Body of pancreas (tissue), 4 donors: ENCODE measurements at regions not wholly inside any gene's neighbourhood (a gene's known extent, or its start where the extent isn't known, plus 50 kb on each side); places are given as distances from the start of the nearest gene placed in this dataset.

Experiments used
- ATAC-seq: fragments of 150-250 bp; one replicate; pipeline ENCODE4 v1.9.1; 2016
- DNase-seq, 4 donors: peaks; one replicate each; pipeline ENCODE4 v3.0.0-alpha.2; 2019
- H3K27ac ChIP-seq, 4 donors: fragments of 200-600 bp; sonication (generic); 1 replicate in 3 of 4; 2 replicates in 1 of 4; pipeline versions ENCODE4 v1.5.1 to v1.6.1; 2016 to 2019; ENCODE audit warnings: mild to moderate bottlenecking in 1 of 4, mixed read lengths in 1 of 4, moderate library complexity in 1 of 4
- H3K27me3 ChIP-seq, 2 donors: fragments of 200-600 bp; sonication (generic); one replicate each; pipeline ENCODE4 v1.6.0; 2016; ENCODE audit warnings: mild to moderate bottlenecking in 1 of 2
- H3K36me3 ChIP-seq, 2 donors: fragments of 200-600 bp; sonication (generic); replicated peaks in 1 of 2; 2 replicates each; pipeline ENCODE4 v1.5.1; 2016; ENCODE audit warnings: low read depth in 2 of 2; ENCODE audit not compliant: insufficient read depth in 1 of 2
- H3K4me1 ChIP-seq: fragments of 200-600 bp; sonication (generic); one replicate; pipeline ENCODE4 v1.6.0; 2016
- H3K4me3 ChIP-seq, 2 donors: fragments of 200-600 bp; sonication (generic); 1 replicate in 1 of 2; 2 replicates in 1 of 2; pipeline ENCODE4 v1.5.1; 2016 to 2019
- H3K9me3 ChIP-seq, 3 donors: fragments of 200-600 bp; sonication (generic); 1 replicate in 2 of 3; 2 replicates in 1 of 3; pipeline ENCODE4 v1.5.1; 2016
- POLR2A ChIP-seq, 3 donors: fragments of 450-650 bp; IDR thresholded peaks; one replicate each; pipeline ENCODE4 v1.6.1; 2016; ENCODE audit warnings: antibody characterized with exemption in 3 of 3, mild to moderate bottlenecking in 2 of 3
- WGBS, 2 donors: methylation state at CpG; one replicate each; pipeline ENCODE4 v1.1.5; 2017; 5-methylcytosine and 5-hydroxymethylcytosine counted together
- intact Hi-C: fragments of 100-400 bp; cut with DNase I; formaldehyde crosslinking; loops from one replicate; pipeline ENCODE4 v1.15.1; 2023
- TF ChIP-seq, protein P1 (sequence below), 7 experiments: fragments of 450-650 bp in 4 of 7; fragments of 200-600 bp in 3 of 7; sonication (generic) in 3 of 7; IDR thresholded peaks; one replicate each; pipeline ENCODE4 v1.5.1; 2016 to 2019; ENCODE audit warnings: antibody characterized with exemption in 7 of 7

DNA sequence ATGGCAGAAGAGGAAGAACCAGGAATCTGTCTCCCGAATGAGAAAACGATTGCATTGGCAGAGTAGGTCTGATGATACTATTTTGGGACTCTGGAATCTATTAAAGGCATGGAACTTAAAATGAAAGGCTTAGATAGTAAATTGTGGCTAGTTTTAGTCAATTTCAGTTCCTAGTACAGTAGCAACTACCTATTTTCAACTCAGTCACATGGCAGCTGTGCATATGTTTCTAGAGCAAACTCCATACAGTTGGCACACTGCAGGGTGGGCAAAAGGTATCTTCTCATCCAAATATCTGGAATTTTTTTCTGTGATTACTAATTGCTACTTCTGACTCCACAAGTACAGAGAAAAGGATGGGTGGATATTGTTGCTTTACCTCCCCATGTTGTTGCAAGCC is 663.6 kb downstream of the PCDH7 start:
- 46 to 63% methylated on average over 2 of the region's 2 CpGs for WGBS, 2 donors

DNA sequence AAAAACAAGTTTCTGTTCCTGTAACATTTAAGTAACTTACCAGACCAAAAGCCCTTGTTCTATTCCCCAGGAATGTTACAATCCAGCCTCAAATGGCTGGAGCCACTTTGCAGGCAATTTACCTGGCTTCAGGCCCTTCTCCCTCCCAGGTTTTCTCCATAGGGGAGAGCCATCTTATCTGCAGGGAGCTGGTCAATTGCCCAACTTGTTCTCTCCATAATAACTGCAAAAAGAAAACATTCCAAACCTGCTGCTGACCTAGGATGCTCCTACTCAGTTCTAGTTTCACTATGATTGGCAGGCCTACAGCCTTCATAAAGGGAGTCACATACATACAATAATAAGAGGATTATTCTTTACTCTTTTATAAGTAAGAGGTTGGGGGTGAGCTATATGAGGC is 670.7 kb downstream of the PCDH7 start:
- H3K4me3 ChIP-seq = no peak overlapping the region
- H3K27me3 ChIP-seq = no peaks in the 10 kb centered on the region
- intact Hi-C loops = no loop called here
- TF ChIP-seq, protein P1, sequence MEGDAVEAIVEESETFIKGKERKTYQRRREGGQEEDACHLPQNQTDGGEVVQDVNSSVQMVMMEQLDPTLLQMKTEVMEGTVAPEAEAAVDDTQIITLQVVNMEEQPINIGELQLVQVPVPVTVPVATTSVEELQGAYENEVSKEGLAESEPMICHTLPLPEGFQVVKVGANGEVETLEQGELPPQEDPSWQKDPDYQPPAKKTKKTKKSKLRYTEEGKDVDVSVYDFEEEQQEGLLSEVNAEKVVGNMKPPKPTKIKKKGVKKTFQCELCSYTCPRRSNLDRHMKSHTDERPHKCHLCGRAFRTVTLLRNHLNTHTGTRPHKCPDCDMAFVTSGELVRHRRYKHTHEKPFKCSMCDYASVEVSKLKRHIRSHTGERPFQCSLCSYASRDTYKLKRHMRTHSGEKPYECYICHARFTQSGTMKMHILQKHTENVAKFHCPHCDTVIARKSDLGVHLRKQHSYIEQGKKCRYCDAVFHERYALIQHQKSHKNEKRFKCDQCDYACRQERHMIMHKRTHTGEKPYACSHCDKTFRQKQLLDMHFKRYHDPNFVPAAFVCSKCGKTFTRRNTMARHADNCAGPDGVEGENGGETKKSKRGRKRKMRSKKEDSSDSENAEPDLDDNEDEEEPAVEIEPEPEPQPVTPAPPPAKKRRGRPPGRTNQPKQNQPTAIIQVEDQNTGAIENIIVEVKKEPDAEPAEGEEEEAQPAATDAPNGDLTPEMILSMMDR (IDR thresholded peaks at IDR 0.05) = no peak
- TF ChIP-seq POLR2A (IDR thresholded peaks at IDR 0.05) = no peak
- H3K9me3 ChIP-seq = no peaks in the 10 kb centered on the region
- no peak for ATAC-seq
- no peak overlapping the region for H3K27ac ChIP-seq
- no peaks in the 10 kb centered on the region for H3K36me3 ChIP-seq
- no peak for DNase-seq
- no peaks in the 10 kb centered on the region for H3K4me1 ChIP-seq

More for the DNA sequence above, 663.6 kb downstream of the PCDH7 start:
- no peaks in the 10 kb centered on the region for H3K36me3 ChIP-seq
- intact Hi-C loops = no loop called here
- no peak overlapping the region for H3K4me3 ChIP-seq
- H3K27me3 ChIP-seq = no peaks in the 10 kb centered on the region
- no peak overlapping the region for H3K27ac ChIP-seq
- DNase-seq (no peak), ATAC-seq (no peak)
- TF ChIP-seq, protein P1 (IDR thresholded peaks at IDR 0.05) = no peak
- TF ChIP-seq POLR2A (IDR thresholded peaks at IDR 0.05) = no peak
- no peaks in the 10 kb centered on the region for H3K9me3 ChIP-seq
- H3K4me1 ChIP-seq = no peaks in the 10 kb centered on the region

DNA sequence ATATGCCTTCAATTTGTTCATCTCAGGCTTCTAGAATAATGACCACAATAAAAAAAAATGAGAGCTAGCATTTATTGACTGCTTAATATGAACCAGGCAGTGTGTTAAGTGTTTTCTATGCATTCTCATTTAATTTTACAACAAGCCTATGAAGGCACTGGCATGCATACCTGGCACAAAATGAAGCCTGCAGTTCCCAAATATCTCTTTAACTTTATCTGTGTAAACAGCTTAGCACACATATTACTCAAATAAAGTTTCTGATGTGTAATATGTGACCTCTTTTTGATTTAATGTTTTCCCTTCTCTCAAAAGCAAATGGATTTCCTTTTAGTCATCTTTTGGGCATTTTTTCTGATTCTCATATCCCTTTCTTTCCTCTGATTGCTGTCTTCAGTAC is 671.8 kb downstream of the PCDH7 start:
- ATAC-seq (no peak), DNase-seq (no peak)
- Histone ChIP-seq H3K27ac (no peak overlapping the region), H3K4me1 (no peaks in the 10 kb centered on the region), H3K4me3 (no peak overlapping the region), H3K27me3 (no peaks in the 10 kb centered on the region), H3K9me3 (no peaks in the 10 kb centered on the region), H3K36me3 (no peaks in the 10 kb centered on the region)
- TF ChIP-seq, protein P1 (IDR thresholded peaks at IDR 0.05) = no peak
- no peak for TF ChIP-seq POLR2A (IDR thresholded peaks at IDR 0.05)
- intact Hi-C loops = no loop called here

DNA sequence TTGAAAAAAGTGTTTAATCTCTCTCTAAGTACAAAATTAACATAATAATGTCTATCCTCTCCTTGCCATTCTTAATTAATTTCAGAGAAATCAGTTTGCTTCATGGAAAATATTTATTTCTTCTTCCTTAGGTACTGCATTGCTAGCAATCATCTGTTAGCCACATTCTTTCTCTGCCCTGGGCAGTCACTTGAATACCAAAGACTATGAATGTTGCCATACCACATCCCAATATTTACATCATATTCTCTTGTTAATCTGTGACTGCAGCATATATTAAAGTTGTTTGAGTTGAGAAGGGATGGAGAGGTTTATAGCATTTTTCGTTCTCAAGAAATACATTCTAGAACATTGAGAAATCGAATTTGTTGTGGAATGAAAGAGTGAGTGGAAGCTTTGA is 672.8 kb downstream of the PCDH7 start:
- intact Hi-C loops = no loop called here
- Histone ChIP-seq H3K4me1 (no peaks in the 10 kb centered on the region), H3K4me3 (no peak overlapping the region), H3K9me3 (no peaks in the 10 kb centered on the region), H3K36me3 (no peaks in the 10 kb centered on the region), H3K27me3 (no peaks in the 10 kb centered on the region), H3K27ac (no peak overlapping the region)
- TF ChIP-seq POLR2A (IDR thresholded peaks at IDR 0.05) = no peak
- TF ChIP-seq, protein P1 (IDR thresholded peaks at IDR 0.05) = no peak
- WGBS, 2 donors = 40 to 54% methylated on average over 2 of the region's 2 CpGs
- DNase-seq = no peak
- no peak for ATAC-seq

DNA sequence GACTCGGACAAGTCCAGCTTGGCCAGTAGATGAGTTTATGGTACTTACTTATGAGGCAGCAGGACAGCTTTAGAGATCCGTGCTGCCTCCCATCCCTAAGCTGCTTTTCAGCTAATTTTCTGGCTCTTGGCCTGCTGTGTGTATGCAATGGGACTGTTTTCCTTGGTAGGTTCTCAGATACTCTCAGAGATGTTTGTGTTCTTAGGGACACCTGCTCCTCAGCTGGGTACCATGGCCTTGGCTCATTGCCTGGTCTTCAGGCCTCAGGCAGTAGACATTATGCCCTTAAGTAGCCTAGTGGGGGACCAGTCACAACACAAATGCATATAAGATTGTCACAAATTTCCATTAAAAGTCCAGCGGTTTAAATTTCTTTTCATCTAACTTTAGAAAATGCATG is 688.0 kb downstream of the PCDH7 start:
- ATAC-seq (no peak), DNase-seq (no peak)
- Histone ChIP-seq H3K4me1 (no peaks in the 10 kb centered on the region), H3K9me3 (no peaks in the 10 kb centered on the region), H3K36me3 (no peaks in the 10 kb centered on the region), H3K27me3 (no peaks in the 10 kb centered on the region), H3K27ac (no peak overlapping the region), H3K4me3 (no peak overlapping the region)
- intact Hi-C loops = no loop called here
- TF ChIP-seq, protein P1 (IDR thresholded peaks at IDR 0.05) = no peak
- no peak for TF ChIP-seq POLR2A (IDR thresholded peaks at IDR 0.05)
- 77% methylated on average over 3 of the region's 3 CpGs for WGBS, 2 donors
